ENCODE measurements at regions not wholly inside any gene's neighbourhood (a gene's known extent, or its start where the extent isn't known, plus 50 kb on each side); places are given as distances from the start of the nearest gene placed in this dataset.
A peak's percentile ranks its signal among the peaks of the same experiment; 100 is the strongest.

- Histone ChIP-seq H3K79me2 (ENCODE audit: control insufficient read depth, insufficient read depth, low read length, unreplicated experiment) (no peaks in the 10 kb centered on the region), H3K27ac (ENCODE audit: low read depth, low read length) (no peak overlapping the region), H3K36me3 (ENCODE audit: insufficient read depth, low read length) (no peaks in the 10 kb centered on the region)
Measured at GRCh38 chr12:124448955-124449622, 118.3 kb downstream of the NCOR2 start.

GRCh38 chr12:124448241-124448954, 119.0 kb downstream of the NCOR2 start:
- H2AFZ ChIP-seq (ENCODE audit: low read length, unreplicated experiment): no peak overlapping the region
- no peaks in the 10 kb centered on the region for H3K36me3 ChIP-seq (ENCODE audit: insufficient read depth, low read length)
- no peak overlapping the region for H3K27ac ChIP-seq (ENCODE audit: low read depth, low read length)
- peaks cover 15% of the 10 kb centered on the region for H3K4me1 ChIP-seq (ENCODE audit: control insufficient read depth, insufficient read depth, low read length, unreplicated experiment)
- H3K79me2 ChIP-seq (ENCODE audit: control insufficient read depth, insufficient read depth, low read length, unreplicated experiment): no peaks in the 10 kb centered on the region
- no peak overlapping the region for H3K4me3 ChIP-seq (ENCODE audit: low read depth, low read length)
- H3K27me3 ChIP-seq (ENCODE audit: insufficient read depth, low read length): no peaks in the 10 kb centered on the region

More at GRCh38 chr12:124448955-124449622, 118.3 kb downstream of the NCOR2 start:
- peaks cover 19% of the 10 kb centered on the region for H3K4me1 ChIP-seq (ENCODE audit: control insufficient read depth, insufficient read depth, low read length, unreplicated experiment)
- H3K4me3 ChIP-seq (ENCODE audit: low read depth, low read length): no peak overlapping the region
- no peaks in the 10 kb centered on the region for H3K27me3 ChIP-seq (ENCODE audit: insufficient read depth, low read length)
- H2AFZ ChIP-seq (ENCODE audit: low read length, unreplicated experiment): no peak overlapping the region

- no peaks in the 10 kb centered on the region for H3K27me3 ChIP-seq (ENCODE audit: insufficient read depth, low read length)
- H3K4me1 ChIP-seq (ENCODE audit: control insufficient read depth, insufficient read depth, low read length, unreplicated experiment): peaks cover 6% of the 10 kb centered on the region
- H3K79me2 ChIP-seq (ENCODE audit: control insufficient read depth, insufficient read depth, low read length, unreplicated experiment): no peaks in the 10 kb centered on the region
- H3K36me3 ChIP-seq (ENCODE audit: insufficient read depth, low read length): no peaks in the 10 kb centered on the region
- H2AFZ ChIP-seq (ENCODE audit: low read length, unreplicated experiment): no peak overlapping the region
- H3K27ac ChIP-seq (ENCODE audit: low read depth, low read length): no peak overlapping the region
- no peak overlapping the region for H3K4me3 ChIP-seq (ENCODE audit: low read depth, low read length)
Measured at GRCh38 chr12:124446364-124446763, 121.0 kb downstream of the NCOR2 start.

DNA sequence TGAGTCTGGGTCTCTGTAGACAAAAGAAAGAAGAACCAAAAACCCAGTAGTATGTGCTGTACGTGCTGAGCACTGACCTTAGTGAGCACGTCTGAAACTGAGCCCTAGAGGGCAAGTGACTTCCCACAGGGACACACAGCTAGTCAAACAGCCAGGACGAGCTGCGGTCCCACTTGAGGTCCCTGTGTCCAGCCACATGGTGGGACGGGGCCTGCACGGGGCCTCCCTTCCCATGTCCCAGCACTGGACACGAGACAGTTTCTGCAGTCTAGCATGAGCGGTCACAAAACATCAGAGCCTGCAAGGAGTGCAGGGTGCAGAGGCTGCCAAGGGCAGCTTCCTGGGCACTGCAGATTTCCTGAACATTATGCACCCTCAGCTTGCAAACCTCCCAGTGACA, 121.6 kb downstream of the NCOR2 start:
- Histone ChIP-seq H3K4me3 (ENCODE audit: low read depth, low read length) (no peak overlapping the region), H3K79me2 (ENCODE audit: control insufficient read depth, insufficient read depth, low read length, unreplicated experiment) (no peaks in the 10 kb centered on the region), H3K27me3 (ENCODE audit: insufficient read depth, low read length) (no peaks in the 10 kb centered on the region), H3K27ac (ENCODE audit: low read depth, low read length) (no peak overlapping the region), H3K36me3 (ENCODE audit: insufficient read depth, low read length) (no peaks in the 10 kb centered on the region), H3K4me1 (ENCODE audit: control insufficient read depth, insufficient read depth, low read length, unreplicated experiment) (peaks cover 11% of the 10 kb centered on the region), H2AFZ (ENCODE audit: low read length, unreplicated experiment) (no peak overlapping the region)

- Histone ChIP-seq H3K79me2 (ENCODE audit: control insufficient read depth, insufficient read depth, low read length, unreplicated experiment) (no peaks in the 10 kb centered on the region), H3K27ac (ENCODE audit: low read depth, low read length) (no peak overlapping the region), H3K36me3 (ENCODE audit: insufficient read depth, low read length) (no peaks in the 10 kb centered on the region), H2AFZ (ENCODE audit: low read length, unreplicated experiment) (no peak overlapping the region), H3K4me3 (ENCODE audit: low read depth, low read length) (no peak overlapping the region), H3K27me3 (ENCODE audit: insufficient read depth, low read length) (no peaks in the 10 kb centered on the region), H3K4me1 (ENCODE audit: control insufficient read depth, insufficient read depth, low read length, unreplicated experiment) (peaks cover 17% of the 10 kb centered on the region)
Measured at GRCh38 chr12:124445121-124445718, 122.2 kb downstream of the NCOR2 start.

DNA sequence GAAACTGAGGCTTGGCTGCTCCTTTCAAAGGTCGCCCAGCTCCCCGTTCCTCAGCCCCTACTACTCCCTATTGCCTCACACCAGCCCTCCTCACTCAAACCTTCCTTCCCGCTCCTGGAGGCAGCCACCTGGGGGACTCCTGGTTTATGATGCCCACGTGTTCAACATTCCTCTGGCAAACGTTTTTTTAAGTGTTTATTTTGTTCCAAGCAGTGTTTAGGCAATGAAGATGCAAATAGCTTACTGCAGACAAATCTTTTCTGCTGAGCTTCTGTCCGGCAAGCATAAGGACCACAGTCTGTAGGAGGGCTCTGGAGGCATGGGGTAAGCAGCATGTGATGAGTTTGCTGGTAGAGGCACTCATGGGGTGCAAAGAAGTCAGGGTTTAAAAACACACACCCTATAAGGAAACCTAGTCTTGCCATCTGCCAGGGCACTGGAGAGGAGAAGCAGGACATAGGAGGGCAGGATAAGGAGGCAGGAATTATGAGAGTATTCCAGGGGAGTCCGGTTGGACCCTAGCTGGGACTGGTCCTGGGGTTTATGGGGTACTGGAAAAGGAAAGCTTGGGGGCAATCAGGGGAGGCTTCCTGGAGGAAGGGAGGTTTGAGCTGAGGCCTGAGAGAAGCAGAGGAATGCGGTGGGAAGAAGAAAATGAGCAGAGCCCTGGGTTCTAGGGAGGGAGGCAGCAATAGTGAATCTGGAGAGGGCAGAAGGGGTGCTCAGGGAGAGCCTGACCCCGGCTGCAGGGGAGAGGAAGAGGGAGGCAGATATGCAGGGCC, 123.3 kb downstream of the NCOR2 start:
- H2AFZ ChIP-seq (ENCODE audit: low read length, unreplicated experiment): no peak overlapping the region
- no peaks in the 10 kb centered on the region for H3K27me3 ChIP-seq (ENCODE audit: insufficient read depth, low read length)
- H3K4me1 ChIP-seq (ENCODE audit: control insufficient read depth, insufficient read depth, low read length, unreplicated experiment): peaks cover 19% of the 10 kb centered on the region
- H3K36me3 ChIP-seq (ENCODE audit: insufficient read depth, low read length): no peaks in the 10 kb centered on the region
- H3K79me2 ChIP-seq (ENCODE audit: control insufficient read depth, insufficient read depth, low read length, unreplicated experiment): no peaks in the 10 kb centered on the region
- H3K27ac ChIP-seq (ENCODE audit: low read depth, low read length): no peak overlapping the region
- no peak overlapping the region for H3K4me3 ChIP-seq (ENCODE audit: low read depth, low read length)

DNA sequence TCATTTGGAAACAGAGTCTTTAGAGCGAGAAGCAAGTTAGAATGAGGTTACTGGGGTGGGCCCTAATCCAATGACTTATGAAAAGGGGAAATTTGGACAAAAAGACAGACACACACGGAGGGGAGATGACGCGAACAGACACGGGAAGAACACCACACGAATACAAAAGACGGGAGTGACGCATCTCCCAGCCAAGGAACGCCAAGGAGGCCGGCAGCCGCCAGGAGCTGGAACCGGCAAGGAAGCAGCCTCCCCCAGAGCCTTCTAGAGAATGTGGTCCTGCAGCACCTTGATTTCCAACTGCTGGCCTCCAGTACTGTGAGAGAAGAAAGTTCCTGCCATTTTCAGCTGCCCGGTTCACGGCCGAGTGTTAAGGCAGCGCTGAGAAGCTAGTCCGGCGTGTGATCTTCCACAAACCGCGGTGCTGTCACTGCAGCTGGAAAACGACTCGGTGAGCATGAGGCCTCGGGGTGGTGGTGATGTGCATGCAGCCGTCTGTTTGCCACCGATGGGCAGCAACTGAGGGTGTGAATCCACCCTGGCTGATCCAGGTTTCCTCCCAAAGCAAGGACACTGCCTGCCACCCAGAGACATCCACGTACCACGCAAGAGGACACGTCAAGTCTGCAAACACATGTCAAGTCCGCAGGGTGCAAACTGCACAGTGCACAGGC, 124.5 kb downstream of the NCOR2 start:
- H2AFZ ChIP-seq (ENCODE audit: low read length, unreplicated experiment): no peak overlapping the region
- no peak overlapping the region for H3K4me3 ChIP-seq (ENCODE audit: low read depth, low read length)
- H3K27me3 ChIP-seq (ENCODE audit: insufficient read depth, low read length): no peaks in the 10 kb centered on the region
- H3K27ac ChIP-seq (ENCODE audit: low read depth, low read length): no peak overlapping the region
- no peaks in the 10 kb centered on the region for H3K79me2 ChIP-seq (ENCODE audit: control insufficient read depth, insufficient read depth, low read length, unreplicated experiment)
- H3K4me1 ChIP-seq (ENCODE audit: control insufficient read depth, insufficient read depth, low read length, unreplicated experiment): peaks cover 19% of the 10 kb centered on the region
- H3K36me3 ChIP-seq (ENCODE audit: insufficient read depth, low read length): no peaks in the 10 kb centered on the region

- Histone ChIP-seq H3K4me1 (ENCODE audit: control insufficient read depth, insufficient read depth, low read length, unreplicated experiment) (peaks cover 19% of the 10 kb centered on the region), H3K27ac (ENCODE audit: low read depth, low read length) (peak overlapping the region; percentile 85; the same call in 1 of the 2 replicates), H3K27me3 (ENCODE audit: insufficient read depth, low read length) (no peaks in the 10 kb centered on the region), H3K4me3 (ENCODE audit: low read depth, low read length) (no peak overlapping the region), H2AFZ (ENCODE audit: low read length, unreplicated experiment) (no peak overlapping the region), H3K36me3 (ENCODE audit: insufficient read depth, low read length) (no peaks in the 10 kb centered on the region), H3K79me2 (ENCODE audit: control insufficient read depth, insufficient read depth, low read length, unreplicated experiment) (no peaks in the 10 kb centered on the region)
Measured at GRCh38 chr12:124442281-124442680, 125.1 kb downstream of the NCOR2 start.

GRCh38 chr12:124441443-124442194, 125.8 kb downstream of the NCOR2 start:
- H3K27ac ChIP-seq (ENCODE audit: low read depth, low read length): peak overlapping the region; percentile 85
- H3K79me2 ChIP-seq (ENCODE audit: control insufficient read depth, insufficient read depth, low read length, unreplicated experiment): no peaks in the 10 kb centered on the region
- H3K36me3 ChIP-seq (ENCODE audit: insufficient read depth, low read length): no peaks in the 10 kb centered on the region
- H3K27me3 ChIP-seq (ENCODE audit: insufficient read depth, low read length): no peaks in the 10 kb centered on the region
- peaks cover 19% of the 10 kb centered on the region for H3K4me1 ChIP-seq (ENCODE audit: control insufficient read depth, insufficient read depth, low read length, unreplicated experiment)
- H2AFZ ChIP-seq (ENCODE audit: low read length, unreplicated experiment): no peak overlapping the region
- peak overlapping the region; percentile 43 for H3K4me3 ChIP-seq (ENCODE audit: low read depth, low read length)
